ENCODE measurements at regions not wholly inside any gene's neighbourhood (a gene's known extent, or its start where the extent isn't known, plus 50 kb on each side); places are given as distances from the start of the nearest gene placed in this dataset.
"Not testable (repeated sequence)": the region's sequence is repeated elsewhere in the genome, so short reads cannot be mapped to it uniquely, and the experiment has no call there.

DNA sequence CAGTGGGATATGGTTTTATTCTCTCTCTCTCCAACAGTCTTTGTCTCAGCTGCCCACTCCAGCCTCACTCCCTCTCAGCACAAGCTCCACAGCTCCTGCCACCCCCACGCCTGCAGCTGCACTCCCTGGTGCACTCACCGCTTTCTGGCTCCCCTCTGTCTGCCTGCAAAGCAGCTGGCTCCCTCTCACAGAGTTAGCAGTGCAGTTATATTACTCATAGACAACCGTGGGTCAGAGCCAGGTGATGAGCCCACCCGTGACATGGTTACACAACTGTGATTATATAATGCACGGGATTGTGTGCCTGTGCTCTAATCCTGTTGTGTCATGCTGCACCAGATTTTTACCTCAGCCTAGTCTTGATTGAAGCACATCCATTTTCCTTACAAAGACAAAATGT, 276.9 kb upstream of the CHAC2 start:
- no peak for ATAC-seq

DNA sequence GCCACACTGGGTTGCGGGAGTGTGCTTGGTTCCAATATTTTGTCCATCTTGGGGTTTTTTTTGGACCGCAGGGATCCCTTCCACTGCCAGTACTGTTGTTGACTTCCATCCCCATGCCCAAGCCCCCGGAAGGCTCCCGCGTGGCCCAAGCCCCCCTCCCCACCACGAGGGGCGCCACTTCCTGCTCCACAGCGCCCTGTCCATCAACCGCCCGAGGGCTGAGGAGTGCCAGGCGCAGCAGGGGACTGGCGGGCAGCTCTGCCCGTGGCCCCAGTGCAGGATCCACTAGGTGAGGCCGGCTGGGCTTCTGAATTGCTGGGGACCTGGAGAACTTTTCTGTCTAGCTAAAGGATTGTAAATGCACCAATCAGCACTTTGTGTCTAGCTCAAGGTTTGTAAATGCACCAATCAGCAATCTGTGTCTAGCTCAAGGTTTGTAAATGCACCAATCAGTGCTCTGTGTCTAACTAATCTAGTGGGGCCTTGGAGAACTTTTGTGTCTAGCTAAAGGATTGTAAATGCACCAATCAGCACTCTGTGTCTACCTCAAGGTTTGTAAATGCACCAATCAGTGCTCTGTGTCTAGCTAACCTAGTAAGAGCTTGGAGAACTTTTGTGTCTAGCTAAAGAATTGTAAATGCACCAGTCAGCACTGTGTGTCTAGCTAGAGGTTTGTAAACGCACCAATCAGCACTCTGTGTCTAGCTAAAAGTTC, 281.3 kb upstream of the CHAC2 start:
- not testable (repeated sequence) for ATAC-seq

DNA sequence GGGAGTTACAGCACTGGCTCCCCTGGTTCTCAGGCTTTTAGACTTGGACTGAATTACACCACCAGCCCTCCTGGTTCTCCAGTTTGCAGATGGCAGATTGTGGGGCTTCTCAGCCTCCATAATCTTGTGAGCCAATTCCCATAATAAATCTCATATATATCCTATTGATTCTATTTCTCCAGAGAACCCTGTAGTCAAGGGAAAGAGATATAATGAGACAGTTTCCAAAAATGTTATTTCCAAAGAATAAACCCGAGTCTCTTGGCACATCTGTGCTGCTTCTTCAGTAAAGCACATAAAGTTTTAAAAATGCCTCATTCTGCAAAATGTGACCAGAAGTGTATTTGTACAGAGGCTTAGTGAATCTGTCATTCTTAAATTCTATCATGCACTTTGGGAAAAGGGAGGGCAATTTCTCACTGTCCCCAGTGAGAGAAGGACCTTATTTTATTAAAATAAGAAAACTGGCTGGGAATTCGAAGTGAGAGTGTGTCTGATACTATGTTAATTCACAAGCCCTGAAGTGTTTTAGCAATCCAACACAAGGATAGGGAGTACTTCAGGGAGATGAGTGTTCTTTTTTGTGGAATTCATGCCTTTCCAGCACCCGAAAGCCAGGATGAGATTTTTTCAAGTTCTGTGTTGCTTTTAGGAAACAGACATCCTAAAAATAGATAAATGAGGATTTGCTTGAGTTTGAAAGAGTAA, 282.4 kb upstream of the CHAC2 start:
- no peak for ATAC-seq

DNA sequence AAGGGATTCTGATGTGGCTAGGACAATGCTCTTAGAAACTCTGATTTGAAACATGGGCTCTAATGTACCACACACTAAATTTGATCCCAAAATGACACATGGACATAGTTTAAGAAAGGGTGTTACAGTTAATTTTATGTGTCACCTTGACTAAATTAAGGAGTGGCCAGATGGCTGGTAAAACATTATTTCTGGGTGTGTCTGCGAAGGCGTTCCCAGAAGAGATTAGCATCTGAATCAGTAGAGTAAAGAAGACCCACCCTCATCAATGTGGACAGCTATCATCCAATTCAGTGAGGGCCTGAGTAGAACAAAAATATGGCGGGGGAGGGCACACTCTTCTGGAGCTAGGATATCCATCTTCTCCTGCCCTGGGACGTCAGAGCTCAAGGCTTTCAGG, 283.1 kb upstream of the CHAC2 start:
- no peak for ATAC-seq

DNA sequence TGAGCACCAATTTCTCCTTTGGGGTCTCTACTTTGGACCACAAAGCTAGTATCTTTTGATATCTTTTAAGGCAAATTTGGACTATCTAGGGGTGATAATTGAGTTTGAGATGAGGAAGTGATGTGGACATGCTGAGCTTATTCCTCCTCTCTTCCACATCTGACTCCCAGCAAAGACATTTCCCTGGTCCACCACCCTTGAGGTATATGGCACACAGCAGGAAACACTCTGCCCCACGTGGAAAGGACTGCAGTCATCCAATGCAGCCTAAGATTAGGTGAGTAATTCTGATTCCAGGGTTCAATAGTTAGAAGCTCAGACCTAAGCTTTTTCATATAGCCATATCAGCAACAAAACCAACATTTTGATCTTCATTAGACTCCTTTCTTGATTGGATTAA, 290.1 kb upstream of the CHAC2 start:
- ATAC-seq, result no peak

DNA sequence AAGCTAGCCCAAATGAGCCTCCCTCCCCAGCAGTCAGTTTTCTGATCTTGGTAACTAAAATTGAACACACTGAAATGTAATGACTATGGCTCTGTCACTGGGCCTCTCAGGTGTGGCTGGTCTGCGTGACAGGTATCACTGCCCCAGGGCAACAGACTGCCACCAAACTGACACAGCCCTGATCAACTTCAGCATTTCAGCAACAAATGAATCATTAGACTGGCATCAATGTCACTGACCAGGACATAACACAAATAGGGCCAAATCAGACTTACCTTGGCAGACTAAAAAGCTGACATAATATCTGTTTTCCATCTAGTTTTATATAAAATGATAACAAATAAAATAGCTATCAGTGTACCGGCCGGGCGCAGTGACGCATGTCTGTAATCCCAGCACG, 290.8 kb upstream of the CHAC2 start:
- no peak for ATAC-seq

DNA sequence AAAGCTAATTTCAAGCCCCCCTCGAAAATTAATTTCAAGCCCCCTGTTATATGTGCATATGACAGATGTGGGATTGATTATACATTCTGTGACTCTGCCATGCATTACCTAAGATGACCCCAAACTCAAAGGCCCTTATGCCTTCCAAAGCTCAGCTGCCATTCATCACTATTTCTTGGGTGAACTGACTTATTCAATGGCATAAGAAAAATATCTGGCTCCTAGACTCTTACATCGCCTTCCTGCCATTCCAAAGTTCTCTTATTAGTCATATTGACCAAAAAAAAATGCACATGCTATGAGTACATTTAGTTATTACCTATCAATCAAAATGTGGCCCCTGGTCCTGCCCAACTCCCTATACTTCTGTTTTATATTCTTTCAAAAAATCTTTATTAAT, 291.8 kb upstream of the CHAC2 start:
- ATAC-seq, result no peak

DNA sequence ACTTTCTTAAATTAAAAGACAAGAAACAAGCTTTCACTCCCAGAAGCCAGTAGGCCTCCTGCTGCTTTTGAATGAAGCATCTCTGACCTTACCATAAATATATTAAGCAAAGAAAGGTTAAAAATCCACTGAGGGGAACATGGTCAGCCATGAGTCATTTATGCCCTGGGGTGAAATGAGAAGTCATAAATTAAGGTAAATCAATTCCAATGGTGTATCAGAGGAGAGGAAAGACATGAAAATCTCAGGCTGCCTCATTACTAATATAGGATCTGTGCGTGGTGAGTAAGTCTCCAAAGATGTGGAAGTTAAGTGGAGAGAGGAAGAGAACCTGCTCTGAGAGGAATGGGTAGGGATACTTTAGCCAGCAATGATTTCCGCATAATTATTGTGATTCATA, 292.3 kb upstream of the CHAC2 start:
- ATAC-seq, result no peak

DNA sequence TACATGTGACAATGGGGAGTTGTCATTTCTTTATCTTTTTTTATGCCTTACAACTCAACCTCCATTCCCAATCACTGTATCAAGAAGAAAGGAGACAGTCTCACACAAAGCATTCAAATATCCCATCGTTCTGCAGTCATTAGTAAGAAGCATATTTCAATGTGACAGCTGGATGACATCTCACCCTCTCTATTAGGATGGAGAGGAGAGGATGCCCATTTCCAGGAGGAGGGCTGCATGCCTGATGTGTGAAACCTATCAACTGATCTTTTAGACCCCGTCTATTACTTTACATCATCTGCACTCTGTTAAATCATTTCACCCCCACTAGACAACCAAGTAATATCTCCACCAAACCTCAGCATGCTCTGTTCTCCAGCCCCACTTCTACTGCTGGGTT, 292.7 kb upstream of the CHAC2 start:
- ATAC-seq, result no peak

DNA sequence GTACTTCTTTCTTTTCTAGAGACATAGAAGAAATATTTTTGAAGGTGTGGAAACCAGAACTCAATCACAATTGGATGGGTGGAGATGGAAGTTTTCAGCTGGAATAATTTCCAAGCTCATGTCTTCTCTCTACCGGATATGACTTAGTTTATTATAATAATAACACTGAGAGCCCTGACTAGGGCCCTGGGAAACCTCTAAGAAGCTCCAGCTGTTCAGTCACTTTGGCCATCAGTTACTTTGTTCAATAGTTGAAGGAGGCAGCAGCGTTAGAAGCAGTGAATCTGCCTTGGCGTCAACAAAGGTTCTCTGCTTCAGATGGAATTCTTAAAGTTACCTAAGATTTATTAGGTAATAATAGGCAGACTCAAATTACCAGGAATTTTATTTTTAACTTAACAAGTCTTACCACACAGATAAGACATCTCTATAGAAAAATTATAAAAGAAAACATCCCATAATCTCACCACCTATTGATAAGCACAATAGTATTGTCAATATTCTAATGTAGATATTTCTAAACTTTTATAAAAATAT, 293.8 kb upstream of the CHAC2 start:
- no peak for ATAC-seq

DNA sequence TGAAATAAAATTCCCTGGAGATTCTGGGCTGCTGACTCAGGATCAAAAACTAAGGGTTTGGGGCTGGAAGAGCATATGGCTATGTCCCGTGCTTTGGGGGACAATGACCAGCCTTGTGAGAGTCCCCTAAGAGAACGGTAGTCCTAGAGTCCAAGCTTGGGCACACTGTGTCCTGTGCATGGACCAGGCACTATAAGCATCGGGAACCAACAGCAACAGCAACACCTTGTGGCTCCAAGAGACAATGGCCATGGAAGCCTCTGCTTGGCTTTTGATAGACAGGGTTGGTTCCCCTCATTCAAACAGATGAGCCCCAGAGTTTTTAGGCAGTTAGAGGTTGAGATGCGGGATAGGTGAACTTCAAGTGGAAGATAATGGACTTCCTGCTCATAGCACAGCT, 294.4 kb upstream of the CHAC2 start:
- ATAC-seq, result no peak

DNA sequence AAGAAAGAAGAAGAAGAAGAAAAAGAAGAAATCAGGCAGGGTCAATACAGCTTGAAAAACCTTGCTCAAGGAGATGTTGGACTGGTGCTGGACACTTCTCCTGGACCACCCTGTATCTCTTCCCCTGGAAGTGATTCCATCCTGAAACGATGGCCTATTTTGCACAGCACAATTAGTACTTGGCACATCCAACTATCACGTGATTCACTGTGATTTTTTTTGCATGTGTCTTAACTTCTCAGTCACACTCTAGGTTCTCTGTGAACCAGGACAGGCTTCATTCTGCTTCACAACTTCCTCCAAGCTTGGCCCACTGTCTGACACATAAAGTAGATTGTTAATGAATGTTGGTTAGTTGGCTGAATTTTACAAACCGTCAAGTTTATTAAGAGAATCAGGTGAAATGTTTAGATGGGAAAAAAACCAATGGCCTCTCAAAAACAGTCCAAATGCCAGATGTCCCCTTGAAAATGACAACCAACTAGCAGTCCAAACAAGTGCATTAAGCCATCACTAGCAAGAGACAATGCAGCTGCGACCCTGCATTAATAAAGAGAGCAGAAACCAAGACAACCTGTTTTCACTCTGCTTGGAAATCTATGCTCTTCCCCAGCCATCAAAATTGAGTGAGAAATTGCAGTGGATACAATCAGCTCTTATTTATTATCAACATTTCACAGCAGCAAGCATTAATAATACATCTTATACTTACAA, 300.0 kb upstream of the CHAC2 start:
- no peak for ATAC-seq

DNA sequence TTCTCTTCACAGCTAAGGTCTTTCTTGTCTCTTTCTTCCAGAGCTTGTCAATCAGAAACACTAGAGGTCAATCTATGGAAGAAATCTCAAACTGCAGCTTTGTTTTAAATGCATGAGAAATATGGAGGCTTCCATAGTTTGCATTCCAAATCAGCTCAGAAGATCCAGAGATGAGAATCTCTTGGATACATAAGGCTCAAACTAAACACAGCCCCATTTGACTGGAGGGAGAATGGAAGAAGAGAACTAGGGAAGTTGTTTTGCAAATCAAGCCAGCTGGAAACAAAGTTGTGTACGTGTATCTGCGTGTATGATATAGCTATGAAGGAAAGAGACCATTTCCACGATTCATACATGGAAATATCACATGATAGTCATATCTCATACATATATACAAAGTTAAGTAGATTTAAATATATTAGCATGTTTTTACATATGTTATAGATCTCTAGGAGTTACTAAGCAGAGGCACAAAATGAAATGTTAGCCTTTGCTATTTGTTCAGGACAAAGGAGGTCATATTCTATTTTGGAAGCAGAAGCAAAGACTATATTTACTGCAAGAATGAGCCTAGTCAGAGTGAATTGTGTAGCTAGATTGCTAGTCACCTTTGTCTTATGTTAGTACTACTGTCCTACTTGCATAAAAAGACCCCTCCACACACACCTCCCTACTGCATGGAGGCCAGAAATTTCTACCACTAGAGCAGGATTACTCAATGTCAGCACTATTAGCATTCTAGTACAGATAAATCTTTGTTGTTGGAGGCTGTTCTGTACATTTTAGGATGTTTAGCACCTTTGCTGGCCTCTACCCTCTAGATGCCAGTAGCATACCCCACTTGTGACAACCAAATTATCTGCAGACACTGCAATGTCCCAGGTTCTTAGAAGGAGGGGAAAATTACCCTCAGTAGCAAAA, 303.5 kb upstream of the CHAC2 start:
- ATAC-seq, result no peak

DNA sequence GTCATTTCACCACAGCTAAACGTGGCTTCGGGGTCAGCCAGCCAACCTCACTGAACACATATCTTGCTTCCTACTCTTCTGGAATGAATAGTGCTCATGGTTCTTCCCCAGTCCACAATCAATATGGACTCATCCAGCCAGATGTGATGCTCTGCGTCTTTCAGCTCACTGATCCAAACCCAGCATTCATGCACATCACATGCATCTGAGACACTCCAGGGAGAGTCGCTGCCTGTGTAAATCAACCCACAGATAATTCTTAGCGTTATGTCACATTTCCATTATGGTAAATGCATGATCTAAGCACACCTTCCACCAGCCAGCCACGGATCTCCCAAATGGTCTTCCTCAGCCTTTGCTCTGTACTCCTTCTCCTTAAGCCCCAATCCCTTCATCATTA, 306.7 kb upstream of the CHAC2 start:
- no peak for ATAC-seq

DNA sequence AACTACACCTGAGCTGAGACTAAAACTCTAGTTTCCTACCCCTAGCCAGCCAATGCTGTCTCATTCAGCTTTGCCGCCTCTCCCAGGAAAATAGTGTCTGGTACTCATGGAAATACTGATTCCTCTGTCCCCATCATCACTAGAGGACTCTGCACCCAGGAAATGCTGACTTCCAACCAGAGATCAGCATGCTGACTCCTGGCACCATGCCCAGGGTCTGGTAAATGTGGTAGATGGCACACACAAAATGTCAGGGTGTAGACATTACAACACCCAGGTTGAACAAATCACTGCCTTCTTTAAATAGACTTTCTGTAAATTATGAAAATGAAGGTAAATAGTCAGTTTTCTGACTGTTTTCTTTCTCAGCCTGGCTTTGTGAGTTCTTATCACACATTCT, 307.3 kb upstream of the CHAC2 start:
- no peak for ATAC-seq

DNA sequence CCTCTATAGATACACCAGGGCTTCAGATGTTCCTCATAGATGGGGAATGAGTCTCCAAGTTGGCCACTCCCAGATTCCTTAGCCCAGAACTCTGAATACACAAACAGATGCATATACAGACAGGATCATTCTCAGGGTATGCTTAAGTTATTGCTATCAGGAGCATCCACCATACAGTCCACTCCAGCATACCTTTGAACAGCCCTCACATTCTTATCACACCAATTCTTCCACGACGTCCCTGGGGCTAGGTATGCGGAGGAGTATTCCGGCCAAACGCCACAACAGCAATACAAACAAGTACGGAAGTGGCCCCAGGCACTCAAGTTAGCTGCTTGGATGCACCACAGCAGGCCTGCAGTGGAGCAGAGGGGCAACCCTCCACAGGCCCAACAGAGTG, 312.5 kb upstream of the CHAC2 start:
- ATAC-seq, result no peak

DNA sequence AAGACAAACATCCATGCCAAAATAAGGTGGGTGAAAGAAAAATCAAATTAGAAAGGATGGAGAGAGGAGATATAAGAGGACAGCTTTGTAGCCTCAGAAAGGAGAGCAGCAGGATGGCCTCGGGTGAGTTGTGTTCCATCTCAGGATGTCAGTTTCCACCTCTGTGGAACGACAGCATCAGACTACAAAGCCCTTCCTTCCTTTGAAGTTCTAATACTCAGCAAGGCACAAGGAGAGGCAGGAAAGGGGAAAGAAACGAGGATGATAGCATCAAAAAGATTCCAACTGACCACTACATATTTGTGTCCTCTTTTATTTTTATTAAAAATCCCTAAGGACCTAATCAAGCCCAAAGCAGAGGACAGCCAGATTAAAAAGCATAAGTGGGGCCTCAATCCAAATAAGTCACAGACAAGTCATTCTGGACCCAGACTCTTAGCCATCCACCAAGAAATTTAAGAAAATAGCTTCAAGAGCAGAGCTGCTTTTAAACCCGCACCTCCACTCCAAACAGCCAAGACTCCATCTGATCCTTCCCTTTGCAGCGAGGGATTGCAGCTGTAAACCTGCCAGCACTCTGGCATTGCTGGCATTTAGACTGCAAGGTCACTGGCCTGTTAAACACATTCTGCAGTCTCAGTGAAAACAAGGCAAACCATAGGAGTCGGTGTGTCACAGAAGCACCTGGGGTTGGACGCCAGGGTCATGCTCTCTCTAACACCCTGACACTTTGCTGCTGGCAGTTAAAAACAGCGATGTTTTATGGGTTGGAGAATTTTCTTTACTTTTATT, 314.5 kb upstream of the CHAC2 start:
- ATAC-seq, result no peak

DNA sequence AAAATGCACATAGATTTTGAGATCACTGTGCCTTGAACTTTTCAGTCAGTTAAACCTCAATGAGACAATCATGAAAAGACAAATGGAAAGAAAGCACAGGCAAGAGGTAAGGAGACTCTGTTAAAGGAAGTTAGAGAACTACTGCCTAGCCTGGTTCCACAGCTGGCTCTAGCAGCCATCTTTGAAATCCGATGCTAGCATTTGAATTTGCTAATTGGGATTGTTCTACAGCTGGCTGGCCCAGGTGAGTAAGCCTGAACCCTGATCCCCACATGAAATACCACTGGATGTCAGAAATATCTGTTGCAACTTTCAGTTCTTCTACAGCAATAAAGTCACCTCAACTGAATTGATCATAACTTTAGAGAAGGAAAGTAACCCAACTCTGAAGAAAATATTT, 315.2 kb upstream of the CHAC2 start:
- ATAC-seq, result no peak

DNA sequence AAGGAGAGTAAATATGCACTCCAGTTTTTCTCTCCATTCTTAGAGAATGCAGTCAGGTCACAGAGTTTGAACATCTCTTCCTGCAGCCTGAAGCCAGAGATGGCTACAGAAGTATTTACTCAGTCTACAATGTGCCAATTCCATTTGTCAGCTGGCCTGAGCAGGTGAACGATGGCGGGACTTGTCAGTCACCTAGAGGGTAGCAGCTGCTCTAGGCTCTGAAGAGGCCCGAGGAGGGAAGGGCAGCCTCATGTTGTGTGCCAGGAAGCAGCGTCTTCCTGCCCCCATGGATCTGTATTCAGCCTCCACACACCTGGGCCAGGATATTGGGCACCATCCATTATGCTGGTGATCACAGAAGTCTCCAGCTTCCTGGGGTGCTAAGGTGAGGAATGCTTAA, 316.7 kb upstream of the CHAC2 start:
- ATAC-seq, result no peak

DNA sequence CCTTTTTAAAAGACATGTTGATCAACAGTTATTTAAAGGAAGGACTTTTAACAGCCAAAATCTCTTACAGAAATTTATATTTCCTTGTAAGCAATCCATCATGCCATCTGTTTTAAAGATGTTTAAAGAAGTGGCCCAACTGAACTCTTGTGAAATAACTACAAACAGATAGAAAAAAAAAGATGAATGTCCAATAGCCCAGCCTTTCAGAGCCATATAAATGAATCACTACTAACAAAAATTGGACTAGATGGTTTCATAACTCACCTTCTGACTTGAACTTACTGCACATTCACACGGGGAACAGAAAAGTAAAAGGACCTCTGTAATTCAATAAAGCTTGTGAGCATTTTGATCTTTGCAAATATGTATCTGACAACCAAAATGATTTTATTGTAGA, 319.0 kb upstream of the CHAC2 start:
- no peak for ATAC-seq

DNA sequence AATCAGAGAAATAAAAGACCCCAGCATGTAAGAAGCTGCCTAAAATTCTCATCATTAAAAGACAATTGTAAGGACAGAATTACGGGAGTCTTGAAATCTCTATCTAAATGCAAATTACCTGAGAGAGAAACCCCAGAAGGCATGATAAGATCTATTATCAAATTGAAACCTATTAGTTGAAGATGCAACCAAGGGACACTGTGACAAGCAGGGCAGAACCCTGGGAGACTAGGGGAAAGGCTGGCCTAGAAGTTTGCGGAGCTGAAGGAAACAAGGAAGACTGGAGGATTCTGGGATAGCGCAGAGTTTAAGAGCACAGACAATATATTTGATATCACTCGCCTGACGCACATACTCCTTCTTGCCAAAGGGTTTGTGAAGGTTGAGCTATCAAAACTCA, 319.5 kb upstream of the CHAC2 start:
- ATAC-seq, result no peak
